ENCODE measurements at regions not wholly inside any gene's neighbourhood (a gene's known extent, or its start where the extent isn't known, plus 50 kb on each side); places are given as distances from the start of the nearest gene placed in this dataset.

DNA sequence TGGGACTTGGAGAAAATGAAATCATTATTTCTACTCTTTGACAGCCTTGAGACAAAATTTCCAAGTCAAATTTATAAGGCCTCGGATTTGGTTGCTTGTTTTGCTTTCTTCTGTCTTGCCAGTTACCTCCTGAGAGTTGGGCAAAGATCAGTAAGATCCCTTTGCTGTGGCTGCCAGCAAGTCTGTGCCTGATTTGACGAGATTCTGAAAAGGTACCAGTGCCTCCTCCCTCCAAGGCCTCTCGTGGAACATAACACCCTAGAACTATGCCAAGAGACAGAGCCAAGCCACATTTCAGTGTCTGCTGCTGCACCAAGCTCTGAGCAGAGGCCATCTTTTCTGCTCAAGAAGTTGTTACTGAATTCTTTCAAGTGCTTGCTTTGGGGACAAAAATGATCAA is 61.0 kb downstream of the GTPBP8 start:
- DNase-seq, result peak; percentile 83

DNA sequence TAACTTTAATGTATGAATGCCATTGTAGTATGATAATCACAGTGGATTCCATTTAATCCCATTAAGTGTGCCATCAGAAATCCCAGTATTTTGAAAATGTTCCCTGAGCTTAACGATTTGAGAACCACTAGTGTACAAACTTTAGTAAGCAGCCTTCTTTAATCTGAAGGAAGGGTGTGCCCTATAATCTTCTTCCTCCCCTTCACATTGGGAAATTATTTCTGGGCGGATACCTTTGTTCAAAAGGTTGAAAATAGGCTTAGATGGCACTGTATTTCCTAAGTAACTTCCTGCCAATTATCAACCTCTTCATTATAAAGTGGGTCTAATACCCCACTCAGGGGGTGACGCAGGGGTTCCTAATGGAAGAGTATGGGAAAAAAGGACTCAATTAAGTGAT is 62.4 kb downstream of the GTPBP8 start:
- DNase-seq, result no peak

GRCh38 chr3:113054552-113054951 is 63.8 kb downstream of the GTPBP8 start:
- DNase-seq, result no peak

GRCh38 chr3:113055201-113055600 is 64.4 kb downstream of the GTPBP8 start:
- no peak for DNase-seq

- no peak for DNase-seq
Measured at GRCh38 chr3:113055961-113056360, 65.2 kb downstream of the GTPBP8 start.

DNA sequence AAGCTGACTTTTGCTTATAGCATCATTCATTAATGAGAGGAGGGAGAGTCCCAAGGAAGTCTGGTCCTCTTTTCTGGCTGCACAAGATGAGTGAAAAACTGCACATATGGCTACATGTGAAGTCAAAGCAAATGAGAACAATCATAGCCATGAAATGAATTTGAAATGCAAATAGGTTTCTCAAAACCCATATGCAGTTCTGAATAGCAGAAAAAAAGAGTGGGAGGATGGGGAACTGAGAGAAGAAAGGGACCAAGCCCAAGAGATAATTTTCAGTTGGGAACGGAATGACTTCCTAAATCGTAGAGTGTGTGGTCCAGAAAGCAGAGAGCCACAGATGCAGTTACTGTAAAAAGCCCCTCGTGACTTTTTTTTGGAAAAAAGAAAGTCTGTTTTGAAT is 66.3 kb downstream of the GTPBP8 start:
- no peak for DNase-seq

- no peak for DNase-seq
Measured at GRCh38 chr3:113058188-113058587, 67.4 kb downstream of the GTPBP8 start.

GRCh38 chr3:113062705-113063104 is 71.9 kb downstream of the GTPBP8 start:
- DNase-seq, result no peak

DNA sequence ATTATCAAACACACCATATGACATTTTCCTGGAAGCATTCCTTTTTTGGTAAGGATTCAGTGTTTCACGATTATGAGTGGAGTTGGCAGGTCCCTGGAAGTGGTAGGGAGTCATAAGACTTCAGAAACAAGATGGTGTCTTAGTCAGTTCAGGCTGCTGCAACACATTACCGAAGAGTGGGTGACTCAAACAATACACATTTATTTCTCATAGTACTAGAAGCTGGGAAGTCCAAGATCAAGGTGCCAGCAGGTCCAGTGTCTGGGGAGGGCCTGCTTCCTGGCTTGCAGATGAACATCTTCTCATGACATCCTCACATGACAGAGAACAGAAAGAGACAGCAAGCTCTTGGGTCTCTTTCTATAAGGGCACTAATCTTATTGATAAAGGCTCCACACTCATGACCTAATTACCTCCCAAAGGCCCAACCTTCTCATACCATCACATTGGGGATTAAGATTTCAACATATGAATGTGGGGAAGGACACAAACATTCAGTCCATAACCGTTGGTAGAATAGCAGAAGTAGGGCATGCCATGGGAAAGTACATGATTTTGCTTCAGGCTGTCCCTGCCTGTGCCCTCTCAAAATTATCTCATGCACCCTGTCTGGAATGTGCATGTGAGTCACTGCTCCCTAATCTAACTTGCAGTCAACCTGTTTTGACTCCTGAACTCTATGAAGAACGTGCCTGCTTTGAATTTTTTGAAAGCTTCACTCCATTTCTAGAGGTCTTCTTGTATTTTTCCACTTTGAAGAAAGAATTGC is 72.5 kb downstream of the GTPBP8 start:
- no peak for DNase-seq

DNA sequence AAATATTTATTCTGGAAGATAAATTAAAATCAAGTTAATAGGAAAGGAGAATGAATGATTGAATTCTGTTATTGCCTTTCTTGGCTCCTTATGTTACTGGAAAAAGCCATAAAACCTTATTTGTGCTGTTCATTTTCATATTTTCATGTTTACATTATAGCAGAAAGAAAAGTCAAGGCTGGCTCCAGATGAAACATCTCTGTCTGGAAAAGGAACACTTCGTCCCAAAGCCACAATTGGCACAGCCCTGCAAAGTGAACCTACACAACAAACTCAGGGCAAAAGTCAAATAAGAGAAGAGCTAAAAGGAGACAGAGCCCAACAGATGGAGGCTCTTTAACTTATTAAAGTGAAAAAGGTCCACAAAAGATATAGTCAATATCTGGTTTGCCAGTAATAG is 73.4 kb downstream of the GTPBP8 start:
- DNase-seq, result no peak

- DNase-seq, result no peak
Measured at GRCh38 chr3:113065336-113065735, 74.6 kb downstream of the GTPBP8 start.

- peak; percentile 82 for DNase-seq
Measured at GRCh38 chr3:113070072-113070640, 79.4 kb downstream of the GTPBP8 start.

GRCh38 chr3:113070681-113071113 is 79.9 kb downstream of the GTPBP8 start:
- DNase-seq, result peak; percentile 36

DNA sequence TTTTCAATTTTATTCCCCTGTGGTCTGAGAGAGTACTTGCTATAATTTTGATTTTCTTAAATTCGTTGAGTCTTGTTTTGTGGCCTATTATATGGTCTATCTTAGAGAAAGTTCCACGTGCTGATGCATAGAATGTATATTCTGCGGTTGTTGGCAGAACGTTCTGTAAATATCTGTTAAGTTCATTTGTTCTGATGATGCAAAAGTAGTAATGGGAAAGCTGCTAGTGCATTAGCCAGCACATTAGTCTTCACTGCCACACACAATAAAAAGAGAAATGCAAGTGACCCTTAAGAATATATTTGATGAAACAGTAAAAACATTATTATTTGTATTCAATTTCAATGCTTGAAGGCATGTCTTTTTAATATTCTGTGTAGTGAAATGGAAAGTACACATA is 84.8 kb downstream of the GTPBP8 start:
- no peak for DNase-seq

- DNase-seq, result no peak
Measured at GRCh38 chr3:113079218-113079961, 88.6 kb downstream of the GTPBP8 start.

DNA sequence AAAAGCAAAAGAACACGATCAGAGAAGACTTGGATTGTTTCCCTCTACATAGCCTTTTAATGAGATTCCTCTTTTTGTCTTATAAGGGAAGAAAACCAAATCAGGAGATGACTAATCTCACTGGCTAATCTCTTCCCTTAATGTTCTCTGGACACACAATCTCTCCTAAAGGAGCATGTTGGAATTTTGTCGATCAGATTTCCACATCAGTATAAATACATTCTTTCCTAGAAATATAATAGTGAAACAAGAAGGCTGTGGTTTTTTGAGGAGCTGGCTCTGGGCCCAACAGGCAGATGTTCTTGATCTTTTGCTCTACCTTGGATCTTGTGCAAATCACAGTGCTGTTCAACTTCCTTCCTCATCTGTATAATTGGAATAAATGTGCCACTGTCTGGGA is 94.0 kb downstream of the GTPBP8 start:
- peak; percentile 73 for DNase-seq

DNA sequence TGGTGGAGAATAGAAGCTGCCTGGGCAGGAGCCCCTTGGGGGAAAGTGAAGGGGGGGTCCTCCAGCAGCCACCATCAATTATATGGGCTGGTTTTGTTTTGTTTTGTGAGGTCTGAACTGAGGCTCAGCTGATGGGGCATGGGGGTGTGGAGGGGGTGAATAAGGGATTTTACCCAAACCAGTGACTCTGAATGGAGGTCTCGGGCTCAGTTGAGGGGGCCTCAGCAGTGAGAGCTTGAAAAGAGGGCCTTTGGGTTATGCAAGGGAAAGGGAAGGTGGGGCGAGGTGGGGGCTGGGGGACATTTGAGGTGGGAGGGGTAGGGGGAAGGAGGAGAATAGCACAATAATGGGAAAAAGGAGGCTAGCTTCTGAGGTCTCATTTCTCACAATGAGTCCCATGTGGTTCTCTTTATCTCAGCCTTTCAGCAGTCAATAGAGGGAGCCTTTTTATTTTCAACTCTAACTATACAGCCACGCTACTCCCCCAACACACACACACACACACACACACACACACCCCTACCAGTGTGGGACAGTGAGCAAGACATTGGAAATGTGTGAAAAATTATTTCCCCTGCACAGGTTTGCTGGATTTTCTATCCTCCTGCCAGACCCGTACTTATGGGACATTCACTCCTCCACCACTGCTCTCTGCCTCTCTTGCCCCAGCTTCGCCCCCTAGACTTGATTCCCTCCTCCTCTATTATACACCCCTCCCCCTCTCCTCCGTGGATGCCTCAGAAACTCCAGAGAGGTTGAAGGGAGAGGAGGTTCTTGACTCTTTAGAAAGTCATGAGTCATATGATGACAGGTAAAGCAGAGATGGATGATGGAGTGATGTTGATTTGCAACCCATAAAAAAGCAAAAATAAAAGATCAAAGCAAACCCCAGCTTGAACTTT is 96.0 kb downstream of the GTPBP8 start:
- no peak for DNase-seq

DNA sequence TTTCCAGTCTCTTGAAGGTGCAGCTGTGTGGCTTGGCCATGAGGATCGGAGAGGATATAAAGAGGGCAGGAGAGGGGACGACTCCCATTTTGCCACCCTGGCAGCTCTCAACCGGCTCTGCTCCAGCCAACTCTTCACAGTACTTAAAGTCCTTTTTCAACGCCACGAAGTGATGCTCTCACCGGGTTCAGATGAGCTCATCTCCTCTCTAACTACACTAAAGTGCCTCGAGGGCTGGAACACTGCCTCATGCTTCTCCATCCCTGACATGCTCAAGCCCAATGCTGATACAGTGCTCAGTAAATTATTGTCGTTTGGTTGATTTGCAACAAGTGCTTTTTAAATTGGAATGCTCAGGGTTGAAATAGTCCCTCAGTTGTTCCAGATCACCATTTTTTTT is 97.8 kb downstream of the GTPBP8 start:
- DNase-seq, result peak; percentile 43

DNA sequence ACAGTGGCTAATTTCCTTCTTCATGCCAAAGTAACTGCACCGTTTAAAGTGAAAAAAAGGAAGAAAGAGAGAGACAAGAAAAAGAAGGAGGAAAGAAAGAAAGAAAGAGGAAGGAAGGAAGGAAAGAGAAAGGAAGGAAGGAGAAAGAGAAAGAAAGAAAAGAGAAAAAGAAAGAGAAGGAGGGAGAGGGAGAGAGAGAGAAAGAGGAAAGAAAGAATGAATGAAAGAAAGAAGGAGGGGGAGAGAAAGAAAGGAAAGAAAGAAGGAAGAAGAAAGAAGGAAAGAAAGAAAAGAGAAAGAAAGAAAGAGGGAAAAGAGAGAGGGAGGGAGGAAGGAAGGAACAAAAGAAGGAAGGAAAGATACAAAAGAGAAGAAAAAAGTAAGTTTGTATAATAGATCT is 100.6 kb downstream of the GTPBP8 start:
- DNase-seq, result no peak

DNA sequence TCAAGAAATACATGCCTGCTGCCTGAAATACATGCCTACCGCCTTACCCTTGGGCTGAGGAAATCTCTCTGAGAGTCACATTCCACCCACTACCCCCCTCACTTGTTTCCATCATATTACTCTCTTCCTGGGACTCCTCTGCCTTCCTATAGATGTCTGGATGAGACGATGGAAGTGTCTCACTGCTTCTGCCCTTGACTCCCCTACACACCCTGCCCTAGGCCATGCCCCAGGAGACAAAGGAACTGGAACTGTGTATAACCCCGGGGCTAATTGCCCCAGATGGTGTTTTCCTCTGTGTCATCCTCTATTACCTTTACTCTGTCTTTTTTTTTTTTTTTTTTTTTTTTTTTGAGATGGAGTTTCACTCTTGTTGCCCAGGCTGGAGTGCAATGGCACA is 102.0 kb downstream of the GTPBP8 start:
- no peak for DNase-seq

- DNase-seq, result no peak
Measured at GRCh38 chr3:113094337-113095221, 103.8 kb downstream of the GTPBP8 start.
